HepG2 (cell line): ENCODE measurements at regions not wholly inside any gene's neighbourhood (a gene's known extent, or its start where the extent isn't known, plus 50 kb on each side); places are given as distances from the start of the nearest gene placed in this dataset.

Experiments
- ATAC-seq: fragments of 200-7000 bp; cut with Tn5 transposase; 3 replicates; pipeline ENCODE4 v1.9.1; 2020; ENCODE audit warnings: mild to moderate bottlenecking, moderate library complexity
- BruUV-seq: library from RNA; stranded (reverse); fragments of 400-500 nt; replicated peaks from 2 replicates; lab custom pipeline; 2021; lab: Mats Ljungman, UMichigan
- CTCF ChIA-PET: fragments of 300-600 bp; formaldehyde crosslinking; extraction: SDS; loops from one replicate; lab custom pipeline; 2021; ENCODE audit warnings: low total read pairs, inconsistent platforms, low intra/inter-chr PET ratio; lab: Yijun Ruan, JAX
- POLR2A ChIA-PET: fragments of 350-600 bp; sonication (Branson Sonifier 250); formaldehyde crosslinking; loops from one replicate; lab custom pipeline; 2020; ENCODE audit warnings: antibody characterized with exemption, inconsistent platforms; lab: Yijun Ruan, JAX
- DNase-seq: peaks from one replicate; pipeline ENCODE4 v3.0.0-alpha.2; 2015; ENCODE audit warnings: low spot score
- FAIRE-seq: peaks from 3 replicates; lab custom pipeline; 2011; peaks lifted over from hg19 to GRCh38; lab: Jason Lieb, UNC
- H2AFZ ChIP-seq: one replicate; pipeline ENCODE4 v1.6.1; 2011; ENCODE audit warnings: low read length, inconsistent platforms
- H3K27ac ChIP-seq: fragments of 300-600 bp; 3 replicates; pipeline ENCODE4 v1.8.0; 2011; ENCODE audit warnings: mixed run types, mild to moderate bottlenecking, mixed read lengths, low read length, inconsistent platforms; ENCODE audit not compliant: insufficient read depth; ENCODE audit errors: extremely low read length
- H3K27me3 ChIP-seq, 2 experiments: fragments of 200-600 bp in 1 of 2; 2 replicates in 1 of 2; 3 replicates in 1 of 2; pipeline versions ENCODE4 v1.6.0 to v1.8.0; 2011; ENCODE audit warnings: low read length in 2 of 2, mild to moderate bottlenecking in 2 of 2, moderate library complexity in 2 of 2, inconsistent platforms in 1 of 2; ENCODE audit not compliant: insufficient read depth in 2 of 2, control insufficient read depth in 1 of 2
- H3K36me3 ChIP-seq, 2 experiments: fragments of 200-600 bp in 1 of 2; replicated peaks in 1 of 2; 2 replicates in 1 of 2; 3 replicates in 1 of 2; pipeline versions ENCODE4 v1.5.1 to v1.8.0; 2011; ENCODE audit warnings: low read length in 2 of 2, inconsistent platforms in 1 of 2; ENCODE audit not compliant: insufficient read depth in 2 of 2, control insufficient read depth in 1 of 2
- H3K4me1 ChIP-seq: 2 replicates; pipeline ENCODE4 v1.5.1; 2012; ENCODE audit warnings: low read length, inconsistent platforms; ENCODE audit not compliant: insufficient read depth
- H3K4me2 ChIP-seq: 2 replicates; pipeline ENCODE4 v1.6.0; 2011; ENCODE audit warnings: low read depth, low read length, inconsistent platforms
- H3K4me3 ChIP-seq, 3 experiments: fragments of 200-600 bp in 1 of 3; sonication (generic), shearing (Covaris generic) in 1 of 3; replicated peaks in 1 of 3; 2 replicates each; pipeline ENCODE4 v1.5.1; 2011 to 2016; ENCODE audit warnings: low read length in 3 of 3, inconsistent platforms in 2 of 3, low read depth in 2 of 3, mild to moderate bottlenecking in 2 of 3, control low read depth in 1 of 3, mixed read lengths in 1 of 3; ENCODE audit not compliant: insufficient read depth in 1 of 3
- H3K79me2 ChIP-seq: one replicate; pipeline ENCODE4 v1.6.1; 2011; ENCODE audit warnings: low read length, inconsistent platforms; ENCODE audit not compliant: insufficient read depth
- H3K9ac ChIP-seq: 2 replicates; pipeline ENCODE4 v1.6.0; 2011; ENCODE audit warnings: mild to moderate bottlenecking, low read depth, low read length, inconsistent platforms; ENCODE audit not compliant: insufficient read depth
- H3K9me3 ChIP-seq: 2 replicates; pipeline ENCODE4 v1.5.1; 2012; ENCODE audit warnings: mild to moderate bottlenecking, low read length
- H4K20me1 ChIP-seq: 2 replicates; pipeline ENCODE4 v1.6.0; 2011; ENCODE audit warnings: inconsistent platforms, mild to moderate bottlenecking, low read length, moderate library complexity; ENCODE audit not compliant: insufficient read depth
- REL ChIP-seq: sonication (generic); formaldehyde crosslinking; conservative IDR thresholded peaks from 2 replicates; pipeline ENCODE4 v1.8.0; 2022; ENCODE audit warnings: mild to moderate bottlenecking, missing genetic modification reagents, moderate library complexity
- ZFP90 ChIP-seq: sonication (generic); formaldehyde crosslinking; IDR thresholded peaks from 2 replicates; pipeline ENCODE4 v1.8.0; 2022; ENCODE audit warnings: missing genetic modification reagents, mild to moderate bottlenecking, inconsistent platforms, borderline replicate concordance
- ZNF773 ChIP-seq: sonication (generic); formaldehyde crosslinking; IDR thresholded peaks from 2 replicates; pipeline ENCODE4 v1.4.0; 2020; ENCODE audit warnings: missing genetic modification reagents, borderline replicate concordance
- in situ Hi-C: cut with HindIII; loops from 2 replicates; pipeline ENCODE4 v1.10.0; 2017; ENCODE audit warnings: low pct_unique_long_range_greater_than_20kb; ENCODE audit not compliant: extremely low pct_ligation_motif_present
- intact Hi-C: fragments of 100-400 bp; cut with micrococcal nuclease; formaldehyde crosslinking; loops from one replicate; pipeline ENCODE4 v1.10.0; 2022; ENCODE audit not compliant: unreplicated experiment
- TF ChIP-seq, protein P1 (sequence below): sonication (generic); formaldehyde crosslinking; IDR thresholded peaks from 2 replicates; pipeline ENCODE4 v1.8.1; 2023; ENCODE audit warnings: missing genetic modification reagents, inconsistent platforms, borderline replicate concordance
- TF ChIP-seq, protein P2 (sequence below): sonication (generic); formaldehyde crosslinking; IDR thresholded peaks from 2 replicates; pipeline ENCODE4 v1.8.1; 2023; ENCODE audit warnings: mild to moderate bottlenecking, moderate library complexity, missing genetic modification reagents
- TF ChIP-seq, protein P3 (sequence below): sonication (generic); formaldehyde crosslinking; IDR thresholded peaks from 2 replicates; pipeline ENCODE4 v1.4.0; 2020; ENCODE audit warnings: missing genetic modification reagents

DNA sequence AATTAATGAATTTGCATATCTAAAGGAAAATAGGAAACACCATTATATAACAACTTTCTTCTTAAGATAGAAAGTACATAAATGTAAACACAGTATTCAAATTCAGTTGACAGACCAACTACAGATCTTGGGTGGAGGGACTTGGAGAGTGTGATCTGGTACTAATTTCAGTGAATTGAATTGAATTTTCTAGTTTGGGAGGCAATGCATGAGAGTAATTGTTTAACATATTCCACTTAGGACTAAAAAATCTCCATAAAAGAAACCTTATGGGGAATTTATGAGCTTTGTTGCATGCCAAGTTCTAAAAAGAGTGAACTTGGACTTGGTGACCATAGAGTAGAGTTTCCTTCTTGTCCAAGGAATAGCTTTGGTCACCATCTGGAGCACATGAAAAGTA, 261.1 kb upstream of the TTC29 start:
- H3K36me3 ChIP-seq, result no peaks in the 10 kb centered on the region
- H3K27me3 ChIP-seq, result no peaks in the 10 kb centered on the region
- no peak overlapping the region for H3K4me2 ChIP-seq
- no peak for FAIRE-seq
- intact Hi-C loops (no loop called here), in situ Hi-C loops (no loop called here)
- no peak overlapping the region for H3K4me3 ChIP-seq
- BruUV-seq, result no TSS peak
- no peak overlapping the region for H2AFZ ChIP-seq
- no peaks in the 10 kb centered on the region for H3K4me1 ChIP-seq
- no peaks in the 10 kb centered on the region for H3K9me3 ChIP-seq
- no peak for ATAC-seq
- POLR2A ChIA-PET, result no interaction called here
- H4K20me1 ChIP-seq, result no peaks in the 10 kb centered on the region
- DNase-seq, result no peak
- TF ChIP-seq, protein P1, sequence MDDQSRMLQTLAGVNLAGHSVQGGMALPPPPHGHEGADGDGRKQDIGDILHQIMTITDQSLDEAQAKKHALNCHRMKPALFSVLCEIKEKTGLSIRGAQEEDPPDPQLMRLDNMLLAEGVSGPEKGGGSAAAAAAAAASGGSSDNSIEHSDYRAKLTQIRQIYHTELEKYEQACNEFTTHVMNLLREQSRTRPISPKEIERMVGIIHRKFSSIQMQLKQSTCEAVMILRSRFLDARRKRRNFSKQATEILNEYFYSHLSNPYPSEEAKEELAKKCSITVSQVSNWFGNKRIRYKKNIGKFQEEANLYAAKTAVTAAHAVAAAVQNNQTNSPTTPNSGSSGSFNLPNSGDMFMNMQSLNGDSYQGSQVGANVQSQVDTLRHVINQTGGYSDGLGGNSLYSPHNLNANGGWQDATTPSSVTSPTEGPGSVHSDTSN (CRISPR knock-in tag), result no peak
- TF ChIP-seq, protein P2, sequence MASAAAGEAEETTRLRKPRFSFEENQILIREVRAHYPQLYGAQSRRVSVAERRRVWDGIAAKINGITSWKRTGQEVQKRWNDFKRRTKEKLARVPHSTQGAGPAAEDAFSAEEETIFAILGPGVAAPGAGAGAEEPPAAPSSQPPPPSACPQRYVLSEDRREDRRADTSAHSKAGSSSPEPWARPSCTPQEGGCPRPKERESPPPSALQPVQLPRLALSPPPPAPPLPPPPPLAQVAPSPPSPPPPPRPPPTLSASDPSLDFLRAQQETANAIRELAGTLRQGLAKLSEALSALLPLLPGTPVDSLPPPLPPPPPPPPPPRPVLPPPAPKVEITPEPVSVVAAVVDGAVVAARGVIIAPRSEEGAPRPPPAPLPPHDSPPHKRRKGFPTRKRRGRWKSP, result no peak
- TF ChIP-seq REL (CRISPR knock-in tag) (no peak), ZFP90 (CRISPR knock-in tag) (no peak), ZNF773 (no peak)
- TF ChIP-seq, protein P3, sequence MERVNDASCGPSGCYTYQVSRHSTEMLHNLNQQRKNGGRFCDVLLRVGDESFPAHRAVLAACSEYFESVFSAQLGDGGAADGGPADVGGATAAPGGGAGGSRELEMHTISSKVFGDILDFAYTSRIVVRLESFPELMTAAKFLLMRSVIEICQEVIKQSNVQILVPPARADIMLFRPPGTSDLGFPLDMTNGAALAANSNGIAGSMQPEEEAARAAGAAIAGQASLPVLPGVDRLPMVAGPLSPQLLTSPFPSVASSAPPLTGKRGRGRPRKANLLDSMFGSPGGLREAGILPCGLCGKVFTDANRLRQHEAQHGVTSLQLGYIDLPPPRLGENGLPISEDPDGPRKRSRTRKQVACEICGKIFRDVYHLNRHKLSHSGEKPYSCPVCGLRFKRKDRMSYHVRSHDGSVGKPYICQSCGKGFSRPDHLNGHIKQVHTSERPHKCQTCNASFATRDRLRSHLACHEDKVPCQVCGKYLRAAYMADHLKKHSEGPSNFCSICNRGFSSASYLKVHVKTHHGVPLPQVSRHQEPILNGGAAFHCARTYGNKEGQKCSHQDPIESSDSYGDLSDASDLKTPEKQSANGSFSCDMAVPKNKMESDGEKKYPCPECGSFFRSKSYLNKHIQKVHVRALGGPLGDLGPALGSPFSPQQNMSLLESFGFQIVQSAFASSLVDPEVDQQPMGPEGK (CRISPR knock-in tag), result no peak
- H3K27ac ChIP-seq, result no peak overlapping the region
- CTCF ChIA-PET, result no interaction called here
- H3K9ac ChIP-seq, result no peak overlapping the region
- no peaks in the 10 kb centered on the region for H3K79me2 ChIP-seq
